ENCODE measurements at regions not wholly inside any gene's neighbourhood (a gene's known extent, or its start where the extent isn't known, plus 50 kb on each side); places are given as distances from the start of the nearest gene placed in this dataset.
A peak's percentile ranks its signal among the peaks of the same experiment; 100 is the strongest.

DNA sequence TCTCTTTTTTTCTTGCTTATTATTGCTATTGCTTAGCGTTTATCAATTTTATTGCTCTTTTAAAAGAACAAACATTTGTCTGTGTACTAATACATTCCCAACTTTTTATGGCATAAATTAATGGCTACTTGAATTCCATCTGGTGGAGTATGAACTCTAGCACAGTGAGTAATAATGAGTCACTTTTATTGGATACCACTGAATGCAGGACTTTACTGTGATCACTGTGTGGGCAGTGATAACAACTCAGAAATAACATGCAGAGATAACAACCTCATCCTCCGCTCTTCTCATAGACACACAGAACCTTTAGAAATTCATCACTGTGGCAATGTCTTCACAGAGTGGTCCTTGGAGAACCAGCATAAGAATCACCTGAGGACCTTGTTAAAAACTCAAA lies 139.5 kb upstream of the PRNP start:
- BruUV-seq (replicated peaks): no TSS peak
- Histone ChIP-seq H3K4me2 (ENCODE audit: insufficient read depth, low read length) (peak overlapping the region; percentile 54), H3K9me3 (replicated peaks; ENCODE audit: control insufficient read depth, insufficient read depth, low read length) (no peaks in the 10 kb centered on the region), H4K20me1 (replicated peaks; ENCODE audit: control insufficient read depth, extremely low read depth, insufficient read depth, low read length) (no peaks in the 10 kb centered on the region), H3K36me3 (ENCODE audit: control insufficient read depth in 2 of 2, extremely low read depth in 1 of 2, insufficient read depth in 2 of 2, low read length in 2 of 2) (no peaks in the 10 kb centered on the region), H3K9ac (replicated peaks; ENCODE audit: extremely low read depth, insufficient read depth, low read length) (no peak overlapping the region), H3K79me2 (ENCODE audit: control insufficient read depth, insufficient read depth, low read length) (no peaks in the 10 kb centered on the region), H3K9me1 (replicated peaks; ENCODE audit: control insufficient read depth, extremely low read depth, insufficient read depth, low read length) (no peaks in the 10 kb centered on the region), H3K4me3 (replicated peaks in 1 of 3; ENCODE audit: insufficient read depth in 1 of 3, low read depth in 1 of 3, low read length in 3 of 3) (no peak overlapping the region), H2AFZ (ENCODE audit: low read depth, low read length) (no peak overlapping the region), H3K27ac (ENCODE audit: insufficient read depth, low read depth, low read length) (peak overlapping the region; percentile 70), H3K27me3 (ENCODE audit: control insufficient read depth in 2 of 2, insufficient read depth in 2 of 2, low read length in 2 of 2) (no peaks in the 10 kb centered on the region), H3K4me1 (ENCODE audit: control insufficient read depth, extremely low read depth, insufficient read depth, low read length) (peaks cover 38% of the 10 kb centered on the region)
- intact Hi-C loops (cut with micrococcal nuclease) (no loop called here), dilution Hi-C loops (cut with MboI; ENCODE audit: extremely low pct_ligation_motif_present, low sequenced_read_pairs) (no loop called here)
- CTCF ChIA-PET: interaction anchor here (1.1 to 2.3 kb wide), 4 partner anchors 8 to 28 kb away, joined by 3 to 6 read pairs (median 4); no protein-coding TSS in a partner anchor
- POLR2A ChIA-PET: no interaction called here
- peak; percentile 51 for TF ChIP-seq POLR2AphosphoS5 (IDR thresholded peaks at IDR 0.05; ENCODE audit: insufficient read depth, low read depth, low read length)
- TF ChIP-seq EZH2 (IDR thresholded peaks at IDR 0.05; ENCODE audit: borderline replicate concordance, low read depth, low read length, severe bottlenecking): no peak
- TF ChIP-seq, protein P1, sequence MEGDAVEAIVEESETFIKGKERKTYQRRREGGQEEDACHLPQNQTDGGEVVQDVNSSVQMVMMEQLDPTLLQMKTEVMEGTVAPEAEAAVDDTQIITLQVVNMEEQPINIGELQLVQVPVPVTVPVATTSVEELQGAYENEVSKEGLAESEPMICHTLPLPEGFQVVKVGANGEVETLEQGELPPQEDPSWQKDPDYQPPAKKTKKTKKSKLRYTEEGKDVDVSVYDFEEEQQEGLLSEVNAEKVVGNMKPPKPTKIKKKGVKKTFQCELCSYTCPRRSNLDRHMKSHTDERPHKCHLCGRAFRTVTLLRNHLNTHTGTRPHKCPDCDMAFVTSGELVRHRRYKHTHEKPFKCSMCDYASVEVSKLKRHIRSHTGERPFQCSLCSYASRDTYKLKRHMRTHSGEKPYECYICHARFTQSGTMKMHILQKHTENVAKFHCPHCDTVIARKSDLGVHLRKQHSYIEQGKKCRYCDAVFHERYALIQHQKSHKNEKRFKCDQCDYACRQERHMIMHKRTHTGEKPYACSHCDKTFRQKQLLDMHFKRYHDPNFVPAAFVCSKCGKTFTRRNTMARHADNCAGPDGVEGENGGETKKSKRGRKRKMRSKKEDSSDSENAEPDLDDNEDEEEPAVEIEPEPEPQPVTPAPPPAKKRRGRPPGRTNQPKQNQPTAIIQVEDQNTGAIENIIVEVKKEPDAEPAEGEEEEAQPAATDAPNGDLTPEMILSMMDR (IDR thresholded peaks at IDR 0.05; ENCODE audit: extremely low read depth in 1 of 2, insufficient read depth in 1 of 2, low read depth in 1 of 2, low read length in 2 of 2): no peak
- TF ChIP-seq GATA2 (IDR thresholded peaks at IDR 0.05; ENCODE audit: insufficient read depth, insufficient read length, low read depth, low read length): peak; percentile 87
- TF ChIP-seq JUN (IDR thresholded peaks at IDR 0.05; ENCODE audit: borderline replicate concordance, insufficient read depth, insufficient read length, low read depth): peak; percentile 91
- peak; percentile 95 for TF ChIP-seq FOS (IDR thresholded peaks at IDR 0.05; ENCODE audit: borderline replicate concordance, insufficient read depth, low read length)
- peak; percentile 61 for FAIRE-seq
- DNase-seq (ENCODE audit: low read depth, low spot score): peak; percentile 62
